ENCODE measurements at regions not wholly inside any gene's neighbourhood (a gene's known extent, or its start where the extent isn't known, plus 50 kb on each side); places are given as distances from the start of the nearest gene placed in this dataset.

DNA sequence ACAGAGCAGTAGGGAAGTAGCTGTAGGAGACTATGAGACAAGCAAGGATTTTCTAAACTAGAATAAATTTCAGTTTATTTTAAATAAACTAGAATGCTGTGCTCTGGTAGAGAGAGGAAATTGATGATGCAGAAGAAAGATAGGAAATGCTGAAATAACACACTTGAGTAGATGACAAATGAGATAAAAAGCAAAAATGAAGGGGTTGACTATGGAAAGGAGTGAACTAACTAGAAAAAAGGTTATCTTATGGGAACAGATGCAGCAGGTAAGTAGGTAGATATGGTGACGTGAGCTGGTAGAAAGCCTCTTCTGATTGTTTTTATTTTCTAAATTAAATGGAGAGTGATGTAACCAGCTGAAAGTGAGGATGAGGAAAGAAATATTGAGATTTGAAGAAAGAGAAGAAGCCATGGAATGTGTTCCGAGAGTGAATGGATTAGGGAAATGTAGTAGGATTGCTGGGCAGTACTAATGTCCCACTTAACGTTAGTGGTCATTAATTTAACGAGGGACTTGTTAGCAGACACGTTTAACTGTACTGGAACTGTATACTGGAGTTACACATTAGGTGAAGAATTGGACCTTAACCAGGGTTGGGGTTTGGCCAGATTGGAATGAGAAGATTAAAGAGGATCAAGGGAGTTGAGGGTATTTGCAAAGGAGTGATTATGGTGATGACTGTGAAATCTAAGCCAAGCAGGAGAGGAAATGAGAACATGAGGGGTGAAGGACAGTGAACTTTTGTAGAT is 196.5 kb downstream of the TANC2 start:
- no peak for TF ChIP-seq EGR1 (IDR thresholded peaks at IDR 0.05)
- no peak for TF ChIP-seq YY1 (IDR thresholded peaks at IDR 0.05; ENCODE audit: low read depth)
- TF ChIP-seq CEBPB (IDR thresholded peaks at IDR 0.05): no peak
- TF ChIP-seq CREB1 (IDR thresholded peaks at IDR 0.05; ENCODE audit: low read depth): no peak

DNA sequence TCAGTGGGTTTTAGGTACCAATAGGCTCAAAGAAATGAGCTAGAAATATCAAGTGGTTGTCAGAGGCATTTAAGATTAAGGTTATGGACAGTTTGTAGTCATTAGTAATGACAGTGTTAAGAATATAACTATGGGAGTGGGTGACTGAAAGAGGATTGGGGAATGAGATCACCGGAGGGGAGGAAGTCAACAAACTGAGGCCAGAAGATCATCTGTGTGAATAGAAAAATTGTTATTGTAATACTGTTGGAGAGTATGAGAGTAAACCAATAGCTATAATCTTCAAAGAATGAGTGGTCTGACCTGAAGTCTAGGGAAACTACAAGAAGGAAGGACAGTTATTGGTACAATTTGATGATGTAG is 197.1 kb downstream of the TANC2 start:
- TF ChIP-seq, protein P1, sequence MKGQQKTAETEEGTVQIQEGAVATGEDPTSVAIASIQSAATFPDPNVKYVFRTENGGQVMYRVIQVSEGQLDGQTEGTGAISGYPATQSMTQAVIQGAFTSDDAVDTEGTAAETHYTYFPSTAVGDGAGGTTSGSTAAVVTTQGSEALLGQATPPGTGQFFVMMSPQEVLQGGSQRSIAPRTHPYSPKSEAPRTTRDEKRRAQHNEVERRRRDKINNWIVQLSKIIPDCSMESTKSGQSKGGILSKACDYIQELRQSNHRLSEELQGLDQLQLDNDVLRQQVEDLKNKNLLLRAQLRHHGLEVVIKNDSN (IDR thresholded peaks at IDR 0.05): no peak
- TF ChIP-seq TAF1 (IDR thresholded peaks at IDR 0.05; ENCODE audit: low read depth) (no peak), TCF12 (IDR thresholded peaks at IDR 0.05; ENCODE audit: low read depth) (no peak), EP300 (IDR thresholded peaks at IDR 0.05; ENCODE audit: borderline replicate concordance) (no peak), RAD21 (IDR thresholded peaks at IDR 0.05; ENCODE audit: low read depth) (no peak), NFIC (IDR thresholded peaks at IDR 0.05) (no peak), EGR1 (IDR thresholded peaks at IDR 0.05) (no peak), FOXM1 (IDR thresholded peaks at IDR 0.05; ENCODE audit: borderline replicate concordance, low read depth) (no peak), TEAD4 (IDR thresholded peaks at IDR 0.05) (no peak), YY1 (IDR thresholded peaks at IDR 0.05; ENCODE audit: low read depth) (no peak), CREB1 (IDR thresholded peaks at IDR 0.05; ENCODE audit: low read depth) (no peak), CEBPB (IDR thresholded peaks at IDR 0.05) (no peak), ZBTB7A (IDR thresholded peaks at IDR 0.05; ENCODE audit: low read depth) (no peak)
- TF ChIP-seq, protein P2, sequence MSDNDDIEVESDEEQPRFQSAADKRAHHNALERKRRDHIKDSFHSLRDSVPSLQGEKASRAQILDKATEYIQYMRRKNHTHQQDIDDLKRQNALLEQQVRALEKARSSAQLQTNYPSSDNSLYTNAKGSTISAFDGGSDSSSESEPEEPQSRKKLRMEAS (IDR thresholded peaks at IDR 0.05): no peak
- TF ChIP-seq, protein P3, sequence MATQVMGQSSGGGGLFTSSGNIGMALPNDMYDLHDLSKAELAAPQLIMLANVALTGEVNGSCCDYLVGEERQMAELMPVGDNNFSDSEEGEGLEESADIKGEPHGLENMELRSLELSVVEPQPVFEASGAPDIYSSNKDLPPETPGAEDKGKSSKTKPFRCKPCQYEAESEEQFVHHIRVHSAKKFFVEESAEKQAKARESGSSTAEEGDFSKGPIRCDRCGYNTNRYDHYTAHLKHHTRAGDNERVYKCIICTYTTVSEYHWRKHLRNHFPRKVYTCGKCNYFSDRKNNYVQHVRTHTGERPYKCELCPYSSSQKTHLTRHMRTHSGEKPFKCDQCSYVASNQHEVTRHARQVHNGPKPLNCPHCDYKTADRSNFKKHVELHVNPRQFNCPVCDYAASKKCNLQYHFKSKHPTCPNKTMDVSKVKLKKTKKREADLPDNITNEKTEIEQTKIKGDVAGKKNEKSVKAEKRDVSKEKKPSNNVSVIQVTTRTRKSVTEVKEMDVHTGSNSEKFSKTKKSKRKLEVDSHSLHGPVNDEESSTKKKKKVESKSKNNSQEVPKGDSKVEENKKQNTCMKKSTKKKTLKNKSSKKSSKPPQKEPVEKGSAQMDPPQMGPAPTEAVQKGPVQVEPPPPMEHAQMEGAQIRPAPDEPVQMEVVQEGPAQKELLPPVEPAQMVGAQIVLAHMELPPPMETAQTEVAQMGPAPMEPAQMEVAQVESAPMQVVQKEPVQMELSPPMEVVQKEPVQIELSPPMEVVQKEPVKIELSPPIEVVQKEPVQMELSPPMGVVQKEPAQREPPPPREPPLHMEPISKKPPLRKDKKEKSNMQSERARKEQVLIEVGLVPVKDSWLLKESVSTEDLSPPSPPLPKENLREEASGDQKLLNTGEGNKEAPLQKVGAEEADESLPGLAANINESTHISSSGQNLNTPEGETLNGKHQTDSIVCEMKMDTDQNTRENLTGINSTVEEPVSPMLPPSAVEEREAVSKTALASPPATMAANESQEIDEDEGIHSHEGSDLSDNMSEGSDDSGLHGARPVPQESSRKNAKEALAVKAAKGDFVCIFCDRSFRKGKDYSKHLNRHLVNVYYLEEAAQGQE (IDR thresholded peaks at IDR 0.05; ENCODE audit: low read depth): no peak

DNA sequence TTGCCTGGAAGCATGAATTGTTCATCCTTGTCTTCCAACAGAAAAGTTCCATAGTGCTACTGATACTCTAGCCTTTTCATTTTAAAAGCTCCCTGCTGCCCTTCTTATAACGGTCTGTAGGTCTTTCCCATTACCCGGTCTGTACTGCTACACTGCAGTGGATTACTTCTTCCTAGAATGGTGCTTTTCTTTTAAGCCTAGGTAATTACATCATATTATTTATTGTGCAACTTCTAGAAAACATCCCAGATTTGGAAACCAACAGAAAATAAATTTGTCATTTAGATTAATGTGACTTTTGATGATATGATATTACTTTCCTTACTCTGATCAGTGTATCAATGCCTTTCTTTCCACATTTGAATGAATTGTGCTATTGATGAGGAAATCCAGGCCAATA is 199.4 kb downstream of the TANC2 start:
- no peak for TF ChIP-seq TAF1 (IDR thresholded peaks at IDR 0.05; ENCODE audit: low read depth)
- no peak for TF ChIP-seq EGR1 (IDR thresholded peaks at IDR 0.05)
- no peak for TF ChIP-seq TCF12 (IDR thresholded peaks at IDR 0.05; ENCODE audit: low read depth)
- TF ChIP-seq RAD21 (IDR thresholded peaks at IDR 0.05; ENCODE audit: low read depth): no peak
- TF ChIP-seq, protein P2 (IDR thresholded peaks at IDR 0.05): no peak
- TF ChIP-seq CEBPB (IDR thresholded peaks at IDR 0.05): no peak
- TF ChIP-seq NFIC (IDR thresholded peaks at IDR 0.05): no peak
- no peak for TF ChIP-seq CREB1 (IDR thresholded peaks at IDR 0.05; ENCODE audit: low read depth)

DNA sequence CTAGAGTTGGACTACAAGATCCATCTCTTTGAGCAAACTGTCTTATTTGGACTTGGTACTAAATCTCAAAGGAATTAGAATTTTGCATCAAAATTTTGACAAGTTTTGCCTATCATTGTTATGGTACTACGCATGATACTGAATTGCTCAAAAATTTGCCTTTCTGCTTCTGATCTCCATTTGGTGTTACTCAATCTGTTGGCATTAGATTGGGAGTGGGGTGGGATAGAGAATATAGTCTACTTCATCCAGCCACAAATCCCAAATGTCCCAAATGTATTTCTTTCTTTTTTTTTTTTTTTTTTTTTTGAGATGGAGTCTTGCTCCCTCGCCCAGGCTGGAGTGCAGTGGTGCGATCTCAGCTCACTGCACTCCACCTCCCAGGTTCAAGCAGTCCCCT is 204.8 kb downstream of the TANC2 start:
- TF ChIP-seq TCF12 (IDR thresholded peaks at IDR 0.05; ENCODE audit: low read depth) (no peak), CEBPB (IDR thresholded peaks at IDR 0.05) (no peak), YY1 (IDR thresholded peaks at IDR 0.05; ENCODE audit: low read depth) (no peak), TAF1 (IDR thresholded peaks at IDR 0.05; ENCODE audit: low read depth) (no peak), FOXM1 (IDR thresholded peaks at IDR 0.05; ENCODE audit: borderline replicate concordance, low read depth) (no peak), TEAD4 (IDR thresholded peaks at IDR 0.05) (no peak), EP300 (IDR thresholded peaks at IDR 0.05; ENCODE audit: borderline replicate concordance) (no peak), EGR1 (IDR thresholded peaks at IDR 0.05) (no peak)
- TF ChIP-seq, protein P3 (IDR thresholded peaks at IDR 0.05; ENCODE audit: low read depth): no peak
- TF ChIP-seq, protein P1 (IDR thresholded peaks at IDR 0.05): no peak
- TF ChIP-seq, protein P2 (IDR thresholded peaks at IDR 0.05): no peak

DNA sequence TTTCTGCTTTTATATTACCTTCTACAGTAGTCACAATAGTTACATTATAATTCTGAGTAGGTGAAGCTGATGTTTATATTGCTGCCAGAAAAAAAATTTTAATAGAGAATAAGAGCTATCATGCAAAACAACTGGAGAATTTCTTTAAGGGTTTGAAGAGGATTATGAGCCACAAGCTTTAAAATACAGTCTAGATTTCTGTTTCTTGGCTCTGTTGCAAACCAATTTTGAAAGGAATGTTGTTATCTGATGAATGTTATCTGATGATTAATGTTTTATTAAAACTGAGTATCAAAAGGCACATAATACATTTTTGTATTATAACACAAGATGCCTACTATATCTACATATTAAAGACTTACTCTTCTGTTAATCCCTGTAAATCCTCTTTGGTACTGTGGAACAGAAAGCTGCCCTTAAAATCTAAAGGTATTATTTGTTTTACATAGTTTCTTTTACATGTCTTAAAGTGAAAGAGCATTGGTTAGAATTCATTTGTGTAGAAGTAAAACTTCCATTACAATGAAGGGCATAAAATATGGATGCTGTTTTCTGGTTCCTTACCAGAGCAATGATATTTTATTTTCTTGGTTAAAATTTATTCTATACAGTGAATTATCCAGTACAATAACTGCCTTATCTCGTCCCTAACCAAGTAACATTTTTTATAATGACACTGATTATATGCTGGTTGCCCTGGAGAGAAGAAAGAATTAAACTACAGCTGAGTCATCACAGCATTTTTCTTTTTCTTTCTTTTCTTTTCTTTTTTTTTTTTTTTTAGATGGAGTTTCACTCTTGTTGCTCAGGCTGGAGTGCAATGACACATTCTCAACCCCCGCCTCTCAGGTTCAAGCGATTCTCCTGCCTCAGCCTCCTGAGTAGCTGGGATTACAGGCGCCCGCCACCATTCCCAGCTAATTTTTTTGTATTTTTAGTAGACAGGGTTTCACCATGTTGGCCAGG is 205.7 kb downstream of the TANC2 start:
- TF ChIP-seq NFIC (IDR thresholded peaks at IDR 0.05) (no peak), TCF12 (IDR thresholded peaks at IDR 0.05; ENCODE audit: low read depth) (no peak), EGR1 (IDR thresholded peaks at IDR 0.05) (no peak), EP300 (IDR thresholded peaks at IDR 0.05; ENCODE audit: borderline replicate concordance) (no peak), ZBTB7A (IDR thresholded peaks at IDR 0.05; ENCODE audit: low read depth) (no peak), RAD21 (IDR thresholded peaks at IDR 0.05; ENCODE audit: low read depth) (no peak)
- TF ChIP-seq, protein P3 (IDR thresholded peaks at IDR 0.05; ENCODE audit: low read depth): no peak
- TF ChIP-seq, protein P1 (IDR thresholded peaks at IDR 0.05): no peak
- TF ChIP-seq, protein P2 (IDR thresholded peaks at IDR 0.05): no peak
